Transverse colon (tissue), 4 donors: ENCODE measurements at regions not wholly inside any gene's neighbourhood (a gene's known extent, or its start where the extent isn't known, plus 50 kb on each side); places are given as distances from the start of the nearest gene placed in this dataset.

Source experiments
- EP300 ChIP-seq: sonication (generic); formaldehyde crosslinking; IDR thresholded peaks from one replicate; pipeline ENCODE4 v1.6.1; 2017; ENCODE audit warnings: antibody characterized with exemption, low read depth
- POLR2A ChIP-seq: fragments of 450-650 bp; IDR thresholded peaks from one replicate; pipeline ENCODE4 v1.6.1; 2016; ENCODE audit warnings: antibody characterized with exemption, mild to moderate bottlenecking, moderate library complexity
- POLR2AphosphoS5 ChIP-seq, 3 donors: sonication (generic); formaldehyde crosslinking; IDR thresholded peaks; one replicate each; pipeline ENCODE4 v1.6.1; 2016; ENCODE audit warnings: antibody characterized with exemption in 3 of 3
- TF ChIP-seq, protein P1 (sequence below), 5 experiments: fragments of 200-600 bp in 3 of 5; fragments of 450-650 bp in 2 of 5; sonication (generic) in 3 of 5; IDR thresholded peaks; 1 replicate in 2 of 5; 2 replicates in 3 of 5; pipeline ENCODE4 v1.5.1; 2016 to 2017; ENCODE audit warnings: antibody characterized with exemption in 5 of 5, inconsistent platforms in 3 of 5, mild to moderate bottlenecking in 2 of 5, moderate library complexity in 1 of 5

DNA sequence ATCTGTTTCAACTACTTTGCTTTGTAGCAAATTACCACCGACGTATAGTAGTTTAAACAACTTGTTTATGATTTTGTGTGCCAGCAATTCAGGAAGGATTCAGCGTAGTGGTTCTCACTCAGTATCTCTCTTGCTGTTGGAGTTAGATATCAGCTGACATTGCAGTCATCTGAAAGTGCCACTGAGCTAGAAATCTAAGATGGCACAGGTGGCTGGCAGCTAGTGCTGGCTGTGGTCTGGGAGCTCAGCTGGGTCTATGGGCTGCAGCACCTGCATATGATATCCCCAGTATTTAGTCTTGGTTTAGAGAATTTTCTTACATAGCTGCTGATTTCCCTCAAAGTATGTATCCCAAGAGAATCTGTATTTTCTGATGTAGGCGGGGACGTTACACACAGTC is 235.6 kb downstream of the SCG2 start:
- TF ChIP-seq, protein P1, sequence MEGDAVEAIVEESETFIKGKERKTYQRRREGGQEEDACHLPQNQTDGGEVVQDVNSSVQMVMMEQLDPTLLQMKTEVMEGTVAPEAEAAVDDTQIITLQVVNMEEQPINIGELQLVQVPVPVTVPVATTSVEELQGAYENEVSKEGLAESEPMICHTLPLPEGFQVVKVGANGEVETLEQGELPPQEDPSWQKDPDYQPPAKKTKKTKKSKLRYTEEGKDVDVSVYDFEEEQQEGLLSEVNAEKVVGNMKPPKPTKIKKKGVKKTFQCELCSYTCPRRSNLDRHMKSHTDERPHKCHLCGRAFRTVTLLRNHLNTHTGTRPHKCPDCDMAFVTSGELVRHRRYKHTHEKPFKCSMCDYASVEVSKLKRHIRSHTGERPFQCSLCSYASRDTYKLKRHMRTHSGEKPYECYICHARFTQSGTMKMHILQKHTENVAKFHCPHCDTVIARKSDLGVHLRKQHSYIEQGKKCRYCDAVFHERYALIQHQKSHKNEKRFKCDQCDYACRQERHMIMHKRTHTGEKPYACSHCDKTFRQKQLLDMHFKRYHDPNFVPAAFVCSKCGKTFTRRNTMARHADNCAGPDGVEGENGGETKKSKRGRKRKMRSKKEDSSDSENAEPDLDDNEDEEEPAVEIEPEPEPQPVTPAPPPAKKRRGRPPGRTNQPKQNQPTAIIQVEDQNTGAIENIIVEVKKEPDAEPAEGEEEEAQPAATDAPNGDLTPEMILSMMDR (IDR thresholded peaks at IDR 0.05), result no peak
- TF ChIP-seq POLR2AphosphoS5 (IDR thresholded peaks at IDR 0.05) (no peak), POLR2A (no peak), EP300 (no peak)
